GM21515 (cell line): ENCODE measurements at regions not wholly inside any gene's neighbourhood (a gene's known extent, or its start where the extent isn't known, plus 50 kb on each side); places are given as distances from the start of the nearest gene placed in this dataset.

Source experiments
- ATAC-seq: cut with Tn5 transposase; IDR thresholded peaks from one replicate; pipeline ENCODE4 v1.9.1; 2021; ENCODE audit not compliant: unreplicated experiment

- ATAC-seq: no peak
Observed at GRCh38 chr3:84039099-84039498, 919.7 kb upstream of the CADM2 start.

DNA sequence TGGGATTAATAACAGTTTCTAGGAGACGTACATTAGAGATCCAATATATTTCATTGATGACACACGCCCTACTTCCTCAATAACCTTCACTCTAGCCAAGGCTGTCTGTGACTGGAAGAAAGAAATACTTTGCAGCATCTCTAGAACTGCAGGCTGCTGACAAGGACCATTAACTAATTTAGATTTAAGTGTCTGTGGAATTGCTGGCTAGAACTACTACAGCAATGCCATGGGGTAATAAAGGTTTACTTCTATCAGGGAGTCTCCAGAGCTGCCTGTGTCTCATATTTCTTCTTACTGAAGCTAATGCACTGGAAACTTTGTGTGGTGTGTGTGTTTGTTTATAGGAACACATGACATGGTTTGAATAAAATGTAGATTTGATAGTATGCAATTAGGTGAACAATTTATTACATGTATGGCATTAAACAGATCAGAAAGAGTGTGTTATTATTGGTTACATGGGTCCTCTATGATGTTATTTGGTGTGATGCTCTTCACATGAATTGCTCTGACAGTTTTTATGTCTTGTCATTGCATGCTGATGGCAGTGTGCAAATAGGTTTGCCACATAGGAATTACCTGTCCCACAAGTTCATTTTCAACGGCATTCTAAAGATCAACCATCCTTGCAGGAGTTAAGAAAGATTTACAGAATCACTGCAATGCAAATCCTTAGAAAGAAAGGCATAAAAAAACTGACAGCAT is 916.2 kb upstream of the CADM2 start:
- no peak for ATAC-seq

DNA sequence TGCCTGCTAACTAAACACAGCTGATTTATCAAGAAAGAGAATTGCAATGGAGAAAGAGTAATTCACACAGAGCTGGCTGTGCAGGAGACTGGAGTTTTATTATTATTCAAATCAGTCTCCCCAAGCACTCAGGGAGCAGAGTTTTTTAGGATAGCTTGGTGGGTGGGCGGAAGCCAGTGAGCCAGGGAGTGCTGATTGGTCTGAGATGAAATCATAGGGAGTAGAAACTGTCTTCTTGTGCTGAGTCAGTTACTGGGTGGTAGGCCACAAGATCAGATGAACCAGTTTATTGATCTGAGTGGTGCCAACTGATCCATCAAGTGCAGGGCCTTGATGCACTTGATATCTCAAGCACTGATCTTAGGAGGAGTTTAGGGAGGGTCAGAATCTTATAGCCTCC is 891.9 kb upstream of the CADM2 start:
- no peak for ATAC-seq

- ATAC-seq: no peak
Observed at GRCh38 chr3:84073664-84074063, 885.1 kb upstream of the CADM2 start.

GRCh38 chr3:84074767-84075166 is 884.0 kb upstream of the CADM2 start:
- ATAC-seq: no peak

GRCh38 chr3:84077479-84077878 is 881.3 kb upstream of the CADM2 start:
- no peak for ATAC-seq

GRCh38 chr3:84082726-84083125 is 876.1 kb upstream of the CADM2 start:
- no peak for ATAC-seq

DNA sequence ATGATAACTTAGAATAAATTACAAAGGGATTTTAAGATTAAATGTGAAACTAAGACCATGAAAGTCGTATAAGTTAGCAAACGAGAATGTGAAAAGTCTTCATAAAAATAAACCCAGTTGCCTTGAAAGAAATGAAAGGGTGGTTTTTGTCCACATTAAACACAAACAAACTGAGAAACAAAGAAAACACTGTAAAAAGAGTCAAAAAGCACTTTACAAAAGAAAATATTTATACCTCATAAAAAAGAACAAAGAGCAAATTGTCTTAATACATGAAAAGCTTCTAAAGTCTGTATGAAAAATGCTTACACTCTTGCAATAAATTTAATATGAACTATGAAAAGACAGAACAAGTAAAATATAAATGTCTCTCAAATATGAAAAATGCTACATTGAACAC is 865.9 kb upstream of the CADM2 start:
- no peak for ATAC-seq

DNA sequence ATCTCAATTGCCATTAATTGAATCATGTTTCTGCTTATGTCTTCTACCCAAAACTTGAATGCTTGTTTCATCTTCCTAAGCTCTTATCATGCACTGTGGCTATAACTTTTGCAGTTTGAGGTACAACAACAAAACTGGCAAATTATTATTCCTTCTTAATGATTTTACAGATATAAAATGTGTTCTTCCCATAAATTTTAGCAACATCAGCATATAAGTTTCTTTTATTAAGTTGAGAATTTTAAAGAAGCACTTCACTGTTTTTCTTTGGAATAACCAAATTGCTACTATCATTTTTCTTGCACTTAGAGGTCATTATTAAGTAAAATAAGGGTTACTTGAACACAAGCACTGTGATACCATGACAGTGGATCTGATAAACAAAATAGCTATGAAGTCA is 862.6 kb upstream of the CADM2 start:
- ATAC-seq: no peak

GRCh38 chr3:84100861-84101260 is 857.9 kb upstream of the CADM2 start:
- ATAC-seq: no peak

- no peak for ATAC-seq
Observed at GRCh38 chr3:84108442-84108971, 850.3 kb upstream of the CADM2 start.

GRCh38 chr3:84109911-84110310 is 848.9 kb upstream of the CADM2 start:
- ATAC-seq: no peak

DNA sequence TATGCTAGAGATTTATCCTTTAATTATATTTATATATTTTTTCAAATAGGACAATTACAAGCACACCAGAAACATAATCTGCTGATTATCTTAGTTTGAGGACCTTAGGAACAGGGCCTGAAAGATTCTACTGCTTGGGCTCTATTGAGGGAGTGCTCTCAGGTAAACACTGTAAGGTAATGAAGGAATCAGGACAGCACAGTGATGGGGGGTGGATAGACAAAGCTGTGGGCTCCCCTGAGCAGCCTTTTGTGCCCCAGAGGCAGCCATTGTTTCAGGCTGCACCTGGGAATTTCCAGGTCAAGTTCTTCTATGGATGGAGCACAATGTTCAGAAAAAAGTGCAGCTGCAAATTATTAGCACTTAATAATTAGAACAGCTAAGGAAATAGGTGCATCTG is 848.0 kb upstream of the CADM2 start:
- no peak for ATAC-seq

- ATAC-seq: no peak
Observed at GRCh38 chr3:84125201-84125721, 833.5 kb upstream of the CADM2 start.

DNA sequence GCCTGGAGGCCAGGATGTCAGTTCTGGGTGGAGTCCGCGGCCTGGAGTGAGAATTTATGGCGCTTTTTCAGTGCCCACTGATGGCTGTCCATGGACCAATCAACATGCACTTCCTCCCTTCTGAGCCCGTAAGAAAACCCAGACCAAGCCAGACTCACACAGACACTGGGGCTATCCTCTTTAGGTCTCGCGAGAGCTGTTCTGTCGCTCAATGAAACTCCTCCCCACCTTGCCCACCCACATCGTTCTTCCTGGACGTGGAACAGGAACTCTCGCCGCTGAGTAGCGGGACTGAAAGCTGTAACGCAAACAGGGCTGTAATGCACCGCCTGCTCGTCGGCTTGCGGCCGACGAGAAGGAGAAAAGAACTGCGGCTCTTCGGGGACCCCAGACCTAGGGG is 833.0 kb upstream of the CADM2 start:
- no peak for ATAC-seq

- ATAC-seq: no peak
Observed at GRCh38 chr3:84126160-84126559, 832.6 kb upstream of the CADM2 start.

DNA sequence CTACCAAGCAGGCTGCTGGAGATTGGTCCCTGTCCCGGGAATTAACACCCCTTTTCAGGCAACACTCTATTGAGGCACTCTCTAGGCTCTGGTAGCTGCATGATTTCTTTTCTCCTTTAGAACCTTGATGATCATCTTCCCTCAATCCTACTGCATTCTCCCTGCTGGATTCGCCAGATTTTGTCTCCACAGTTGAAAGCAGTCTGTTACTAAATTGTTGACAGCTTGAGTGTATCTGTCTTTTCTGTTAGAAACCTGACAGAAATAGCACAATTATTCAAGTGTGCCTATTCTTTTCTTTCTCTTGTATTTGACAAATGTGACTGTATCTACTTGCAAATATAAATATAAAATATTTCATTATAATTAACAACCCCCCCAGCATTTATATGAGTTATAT is 830.8 kb upstream of the CADM2 start:
- ATAC-seq: no peak

DNA sequence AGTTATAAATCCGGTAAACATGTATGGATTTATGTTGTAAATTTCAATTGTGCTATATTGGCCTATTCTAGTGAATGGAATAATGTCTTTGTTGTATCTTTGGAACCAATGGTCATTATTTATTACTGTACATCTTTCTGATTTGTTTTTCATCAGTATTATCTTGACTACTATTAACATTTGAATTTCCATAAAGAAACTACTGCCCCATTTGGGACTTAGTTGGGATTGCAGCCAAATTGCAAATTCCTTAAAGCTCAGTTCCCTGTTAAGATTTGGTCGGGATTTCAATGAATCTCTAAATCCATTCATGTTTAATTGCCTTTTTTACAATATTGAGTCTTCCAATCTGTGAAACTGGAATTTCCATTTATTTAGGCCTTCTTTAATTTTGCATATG is 822.4 kb upstream of the CADM2 start:
- ATAC-seq: no peak

DNA sequence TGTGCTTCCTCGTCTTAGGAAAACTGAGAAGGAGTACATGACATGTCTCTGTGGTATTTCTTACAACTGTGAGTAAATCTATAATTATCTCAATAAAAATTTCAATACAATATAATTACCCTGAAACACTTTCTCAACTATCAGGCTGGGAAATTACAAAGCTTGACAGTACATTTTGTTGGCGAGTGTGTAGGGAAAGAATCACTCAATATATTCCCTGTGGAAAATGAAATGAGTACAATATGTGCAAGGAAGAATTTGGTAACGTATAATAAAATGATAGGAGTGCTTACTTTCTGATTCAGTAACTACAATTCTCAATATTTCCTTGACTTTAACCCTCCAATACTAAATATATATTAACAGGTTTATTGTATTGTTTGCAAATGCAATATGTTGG is 818.2 kb upstream of the CADM2 start:
- ATAC-seq: no peak

GRCh38 chr3:84141571-84141970 is 817.2 kb upstream of the CADM2 start:
- no peak for ATAC-seq

- ATAC-seq: no peak
Observed at GRCh38 chr3:84165328-84165727, 793.5 kb upstream of the CADM2 start.

DNA sequence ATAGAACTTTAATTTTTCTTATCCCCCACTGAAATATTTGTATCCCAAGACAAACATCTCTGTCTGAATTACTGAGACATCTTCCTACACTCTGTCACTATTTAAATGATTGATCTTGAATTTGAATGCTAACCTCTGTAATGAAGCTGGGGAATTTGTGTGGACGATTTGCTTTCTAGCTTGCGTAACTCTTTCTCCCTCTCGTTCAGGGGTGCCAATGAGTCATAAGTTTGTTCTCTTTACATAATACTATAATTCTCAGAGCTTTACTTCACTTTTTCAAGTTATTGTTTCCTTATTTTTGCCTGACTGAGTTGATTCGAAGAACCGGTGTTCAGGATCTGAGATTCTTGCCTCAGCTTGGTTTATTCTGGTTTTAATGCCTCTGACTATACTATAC is 783.3 kb upstream of the CADM2 start:
- ATAC-seq: no peak

DNA sequence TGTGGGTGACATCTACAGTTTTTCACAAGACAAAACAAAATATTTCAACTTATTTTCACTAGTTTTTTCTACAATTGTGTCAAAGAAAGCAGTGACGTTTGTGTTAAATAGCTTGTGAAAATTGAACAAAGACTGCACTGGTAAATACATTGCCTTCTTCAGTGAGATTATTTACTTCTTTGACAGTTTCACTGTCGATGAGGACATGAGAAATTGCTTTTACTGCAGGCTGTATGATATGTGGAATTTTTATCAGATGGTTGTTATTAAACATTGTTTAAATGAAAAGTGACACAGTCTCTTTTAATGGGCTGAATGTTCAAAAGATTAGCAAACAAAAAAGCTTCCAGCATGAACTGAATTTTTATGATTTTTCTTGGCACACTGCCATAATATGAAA is 773.9 kb upstream of the CADM2 start:
- ATAC-seq: no peak
